Osteocyte (in vitro differentiated cells): ENCODE measurements at regions not wholly inside any gene's neighbourhood (a gene's known extent, or its start where the extent isn't known, plus 50 kb on each side); places are given as distances from the start of the nearest gene placed in this dataset.
"Not testable (repeated sequence)": the region's sequence is repeated elsewhere in the genome, so short reads cannot be mapped to it uniquely, and the experiment has no call there.

Source experiments
- DNase-seq: peaks from one replicate; pipeline ENCODE4 v3.0.0; 2021; ENCODE audit warnings: mixed read lengths; ENCODE audit not compliant: unreplicated experiment; ENCODE audit errors: extremely low spot score
- H3K27ac Mint-ChIP-seq: one replicate; pipeline ENCODE4 v1.8.0; 2021; ENCODE audit warnings: mild to moderate bottlenecking, mixed read lengths; ENCODE audit not compliant: unreplicated experiment
- H3K27me3 Mint-ChIP-seq: one replicate; pipeline ENCODE4 v1.8.0; 2021; ENCODE audit warnings: mixed read lengths; ENCODE audit not compliant: unreplicated experiment
- H3K36me3 Mint-ChIP-seq: one replicate; pipeline ENCODE4 v1.8.0; 2021; ENCODE audit warnings: mixed read lengths; ENCODE audit not compliant: unreplicated experiment
- H3K4me1 Mint-ChIP-seq: one replicate; pipeline ENCODE4 v1.8.0; 2021; ENCODE audit warnings: mixed read lengths; ENCODE audit not compliant: unreplicated experiment
- H3K4me3 Mint-ChIP-seq: one replicate; pipeline ENCODE4 v1.8.0; 2021; ENCODE audit warnings: mild to moderate bottlenecking, moderate library complexity, mixed read lengths; ENCODE audit not compliant: unreplicated experiment
- H3K9me3 Mint-ChIP-seq: one replicate; pipeline ENCODE4 v1.8.0; 2021; ENCODE audit warnings: mixed read lengths; ENCODE audit not compliant: unreplicated experiment
- CTCF ChIP-seq: fragments of 200-600 bp; sonication (generic); IDR thresholded peaks from 2 replicates; pipeline ENCODE4 v1.5.0; 2021; ENCODE audit warnings: antibody characterized with exemption, mild to moderate bottlenecking, moderate library complexity

GRCh38 chr1:73327180-73327793, 870.7 kb downstream of the LRRIQ3 start:
- TF ChIP-seq CTCF = no peak
- DNase-seq = no peak
- H3K27me3 Mint-ChIP-seq = no peaks in the 10 kb centered on the region
- no peaks in the 10 kb centered on the region for H3K36me3 Mint-ChIP-seq
- H3K4me3 Mint-ChIP-seq = no peak overlapping the region
- H3K27ac Mint-ChIP-seq = no peak overlapping the region
- no peaks in the 10 kb centered on the region for H3K4me1 Mint-ChIP-seq
- peaks cover 27% of the 10 kb centered on the region for H3K9me3 Mint-ChIP-seq

- Mint-ChIP-seq H3K27ac (no peak overlapping the region), H3K4me1 (no peaks in the 10 kb centered on the region), H3K27me3 (no peaks in the 10 kb centered on the region), H3K4me3 (no peak overlapping the region), H3K36me3 (no peaks in the 10 kb centered on the region), H3K9me3 (peaks cover 25% of the 10 kb centered on the region)
- TF ChIP-seq CTCF = no peak
- DNase-seq = no peak
Observed at GRCh38 chr1:73326663-73327062, 871.3 kb downstream of the LRRIQ3 start.

- no peak for TF ChIP-seq CTCF
- H3K27me3 Mint-ChIP-seq = no peaks in the 10 kb centered on the region
- H3K4me3 Mint-ChIP-seq = no peak overlapping the region
- no peaks in the 10 kb centered on the region for H3K4me1 Mint-ChIP-seq
- no peak for DNase-seq
- no peaks in the 10 kb centered on the region for H3K9me3 Mint-ChIP-seq
- H3K27ac Mint-ChIP-seq = no peak overlapping the region
- H3K36me3 Mint-ChIP-seq = no peaks in the 10 kb centered on the region
Observed at GRCh38 chr1:73310797-73311381, 887.1 kb downstream of the LRRIQ3 start.

- H3K4me3 Mint-ChIP-seq = no peak overlapping the region
- no peak overlapping the region for H3K27ac Mint-ChIP-seq
- H3K36me3 Mint-ChIP-seq = no peaks in the 10 kb centered on the region
- no peak for DNase-seq
- no peaks in the 10 kb centered on the region for H3K4me1 Mint-ChIP-seq
- no peaks in the 10 kb centered on the region for H3K27me3 Mint-ChIP-seq
- TF ChIP-seq CTCF = no peak
- H3K9me3 Mint-ChIP-seq = no peaks in the 10 kb centered on the region
Observed at GRCh38 chr1:73306899-73307555, 890.9 kb downstream of the LRRIQ3 start.

GRCh38 chr1:73273886-73274285, 924.1 kb downstream of the LRRIQ3 start:
- H3K4me3 Mint-ChIP-seq = no peak overlapping the region
- H3K27me3 Mint-ChIP-seq = no peaks in the 10 kb centered on the region
- H3K9me3 Mint-ChIP-seq = peaks cover 5% of the 10 kb centered on the region
- no peaks in the 10 kb centered on the region for H3K4me1 Mint-ChIP-seq
- no peak for DNase-seq
- H3K36me3 Mint-ChIP-seq = no peaks in the 10 kb centered on the region
- TF ChIP-seq CTCF = no peak
- no peak overlapping the region for H3K27ac Mint-ChIP-seq

- not testable (repeated sequence) for H3K27ac Mint-ChIP-seq, H3K4me3 Mint-ChIP-seq, H3K27me3 Mint-ChIP-seq, DNase-seq, H3K36me3 Mint-ChIP-seq, H3K4me1 Mint-ChIP-seq
- peaks cover 44% of the 10 kb centered on the region for H3K9me3 Mint-ChIP-seq
Observed at GRCh38 chr1:73245196-73245595, 952.8 kb downstream of the LRRIQ3 start.
